Endothelial cell of umbilical vein (primary cell): ENCODE measurements at regions not wholly inside any gene's neighbourhood (a gene's known extent, or its start where the extent isn't known, plus 50 kb on each side); places are given as distances from the start of the nearest gene placed in this dataset.

ENCODE experiments used
- BruUV-seq: library from RNA; stranded (reverse); fragments of 400-500 nt; replicated peaks from 2 replicates; lab custom pipeline; 2021; lab: Mats Ljungman, UMichigan
- CTCF ChIA-PET: fragments of 300-600, 350-600 bp; sonication (Branson Sonifier 250); formaldehyde crosslinking; loops from one replicate; lab custom pipeline; 2021; ENCODE audit warnings: antibody characterized with exemption, inconsistent platforms; lab: Charles Lee
- POLR2A ChIA-PET: fragments of 300-600, 350-600 bp; sonication (Branson Sonifier 250); formaldehyde crosslinking; loops from one replicate; lab custom pipeline; 2021; ENCODE audit warnings: antibody characterized with exemption, inconsistent platforms; lab: Charles Lee
- DNase-seq: peaks from one replicate; pipeline ENCODE4 v3.0.0-alpha.2; 2011; ENCODE audit warnings: low read depth, low spot score
- FAIRE-seq: peaks from 2 replicates; lab custom pipeline; 2011; peaks lifted over from hg19 to GRCh38; lab: Jason Lieb, UNC
- H2AFZ ChIP-seq: 2 replicates; pipeline ENCODE4 v1.6.0; 2012; ENCODE audit warnings: low read depth, low read length, control low read depth, inconsistent platforms
- H3K27ac ChIP-seq: 2 replicates; pipeline ENCODE4 v1.5.1; 2011; ENCODE audit warnings: low read depth, mild to moderate bottlenecking, control low read depth, low read length, moderate library complexity; ENCODE audit not compliant: insufficient read depth
- H3K27me3 ChIP-seq, 2 experiments: 2 replicates each; pipeline versions ENCODE4 v1.6.0 to v1.6.1; 2011; ENCODE audit warnings: low read length in 2 of 2, mixed read lengths in 1 of 2; ENCODE audit not compliant: control insufficient read depth in 2 of 2, insufficient read depth in 2 of 2
- H3K36me3 ChIP-seq, 2 experiments: 2 replicates in 1 of 2; 3 replicates in 1 of 2; pipeline ENCODE4 v1.5.1; 2011; ENCODE audit warnings: low read length in 2 of 2, mild to moderate bottlenecking in 1 of 2, moderate library complexity in 1 of 2; ENCODE audit not compliant: control insufficient read depth in 2 of 2, insufficient read depth in 2 of 2; ENCODE audit errors: extremely low read depth in 1 of 2
- H3K4me1 ChIP-seq: 3 replicates; pipeline ENCODE4 v1.5.1; 2011; ENCODE audit warnings: mild to moderate bottlenecking, low read length; ENCODE audit not compliant: control insufficient read depth, insufficient read depth; ENCODE audit errors: extremely low read depth
- H3K4me2 ChIP-seq: 2 replicates; pipeline ENCODE4 v1.6.1; 2011; ENCODE audit warnings: low read length, control low read depth, mixed read lengths; ENCODE audit not compliant: insufficient read depth
- H3K4me3 ChIP-seq, 3 experiments: fragments of 200-600 bp in 1 of 3; sonication (generic), shearing (Covaris generic) in 1 of 3; replicated peaks in 1 of 3; 2 replicates each; pipeline ENCODE4 v1.5.1; 2011 to 2016; ENCODE audit warnings: control low read depth in 3 of 3, low read length in 3 of 3, mild to moderate bottlenecking in 2 of 3, inconsistent platforms in 1 of 3, low read depth in 1 of 3, moderate library complexity in 1 of 3; ENCODE audit not compliant: insufficient read depth in 1 of 3
- H3K79me2 ChIP-seq: 2 replicates; pipeline ENCODE4 v1.6.0; 2012; ENCODE audit warnings: low read length, inconsistent platforms; ENCODE audit not compliant: control insufficient read depth, insufficient read depth
- H3K9ac ChIP-seq: replicated peaks from 2 replicates; pipeline ENCODE3; 2011; ENCODE audit warnings: low read length, control low read depth; ENCODE audit not compliant: insufficient read depth; ENCODE audit errors: extremely low read depth
- H3K9me1 ChIP-seq: replicated peaks from 3 replicates; pipeline ENCODE4 v1.6.0; 2011; ENCODE audit warnings: mild to moderate bottlenecking, low read length; ENCODE audit not compliant: control insufficient read depth, insufficient read depth; ENCODE audit errors: extremely low read depth
- H3K9me3 ChIP-seq: replicated peaks from 2 replicates; pipeline ENCODE4 v1.5.1; 2012; ENCODE audit warnings: low read length, inconsistent platforms; ENCODE audit not compliant: control insufficient read depth, insufficient read depth
- H4K20me1 ChIP-seq: replicated peaks from 2 replicates; pipeline ENCODE3; 2011; ENCODE audit warnings: mild to moderate bottlenecking, low read length; ENCODE audit not compliant: control insufficient read depth, insufficient read depth; ENCODE audit errors: extremely low read depth
- CTCF ChIP-seq, 2 donors: IDR thresholded peaks; 1 replicate in 1 of 2; 2 replicates in 1 of 2; pipeline ENCODE4 v1.5.1; 2011; ENCODE audit warnings: low read length in 2 of 2, mild to moderate bottlenecking in 2 of 2, moderate library complexity in 2 of 2, control low read depth in 1 of 2, inconsistent platforms in 1 of 2, low read depth in 1 of 2; ENCODE audit not compliant: insufficient read depth in 1 of 2; ENCODE audit errors: extremely low read depth in 1 of 2
- EZH2 ChIP-seq: IDR thresholded peaks from 2 replicates; pipeline ENCODE4 v1.6.1; 2012; ENCODE audit warnings: borderline replicate concordance, low read depth, mild to moderate bottlenecking, moderate library complexity, low read length, inconsistent platforms; ENCODE audit not compliant: severe bottlenecking
- FOS ChIP-seq: IDR thresholded peaks from 2 replicates; pipeline ENCODE4 v1.6.1; 2011; ENCODE audit warnings: mild to moderate bottlenecking, low read length, moderate library complexity, borderline replicate concordance; ENCODE audit not compliant: insufficient read depth
- GATA2 ChIP-seq: IDR thresholded peaks from 2 replicates; pipeline ENCODE4 v1.7.0; 2011; ENCODE audit warnings: low read depth, mild to moderate bottlenecking, moderate library complexity, mixed read lengths, low read length; ENCODE audit not compliant: insufficient read length, insufficient read depth
- JUN ChIP-seq: IDR thresholded peaks from 2 replicates; pipeline ENCODE4 v1.6.1; 2011; ENCODE audit warnings: borderline replicate concordance, low read depth; ENCODE audit not compliant: insufficient read length, insufficient read depth
- MAX ChIP-seq: IDR thresholded peaks from 2 replicates; pipeline ENCODE4 v1.6.1; 2011; ENCODE audit not compliant: insufficient read depth, insufficient read length
- MYC ChIP-seq: IDR thresholded peaks from one replicate; pipeline ENCODE4 v1.6.1; 2011; ENCODE audit warnings: mild to moderate bottlenecking, low read depth, low read length
- POLR2A ChIP-seq: IDR thresholded peaks from 2 replicates; pipeline ENCODE4 v1.6.1; 2012; ENCODE audit warnings: low read depth, mild to moderate bottlenecking, control low read depth, low read length
- POLR2AphosphoS5 ChIP-seq: IDR thresholded peaks from 2 replicates; pipeline ENCODE4 v1.6.1; 2012; ENCODE audit warnings: low read depth, mild to moderate bottlenecking, control low read depth, low read length, moderate library complexity; ENCODE audit not compliant: insufficient read depth
- dilution Hi-C: fragments of 300-500 bp; cut with MboI; formaldehyde crosslinking; loops from one replicate; pipeline ENCODE4 v1.15.0; 2019; ENCODE audit warnings: low sequenced_read_pairs; ENCODE audit not compliant: extremely low pct_ligation_motif_present
- intact Hi-C: fragments of 100-400 bp; cut with micrococcal nuclease; formaldehyde crosslinking; loops from one replicate; pipeline ENCODE4 v1.10.0; 2022

GRCh38 chr22:48173773-48174160, 1411.3 kb downstream of the TBC1D22A start:
- no peak overlapping the region for H3K9ac ChIP-seq
- H2AFZ ChIP-seq, result no peak overlapping the region
- no peaks in the 10 kb centered on the region for H3K27me3 ChIP-seq
- POLR2A ChIA-PET, result no interaction called here
- no peak overlapping the region for H3K27ac ChIP-seq
- no peaks in the 10 kb centered on the region for H3K79me2 ChIP-seq
- no peak for FAIRE-seq
- H3K9me1 ChIP-seq, result no peaks in the 10 kb centered on the region
- BruUV-seq, result no TSS peak
- intact Hi-C loops, result no loop called here
- H3K4me3 ChIP-seq, result no peak overlapping the region
- H3K9me3 ChIP-seq, result peaks cover 19% of the 10 kb centered on the region
- H3K36me3 ChIP-seq, result no peaks in the 10 kb centered on the region
- CTCF ChIA-PET, result no interaction called here
- dilution Hi-C loops, result no loop called here
- H3K4me2 ChIP-seq, result no peak overlapping the region
- TF ChIP-seq MYC (no peak), POLR2A (no peak), JUN (no peak), FOS (no peak), POLR2AphosphoS5 (no peak)
- no peak for DNase-seq
- no peaks in the 10 kb centered on the region for H3K4me1 ChIP-seq
- H4K20me1 ChIP-seq, result no peaks in the 10 kb centered on the region

GRCh38 chr22:48173061-48173772, 1410.8 kb downstream of the TBC1D22A start:
- no peaks in the 10 kb centered on the region for H4K20me1 ChIP-seq
- H3K27me3 ChIP-seq, result no peaks in the 10 kb centered on the region
- intact Hi-C loops, result no loop called here
- CTCF ChIA-PET, result no interaction called here
- no peak overlapping the region for H2AFZ ChIP-seq
- no peaks in the 10 kb centered on the region for H3K4me1 ChIP-seq
- H3K9ac ChIP-seq, result no peak overlapping the region
- H3K4me3 ChIP-seq, result no peak overlapping the region
- POLR2A ChIA-PET, result no interaction called here
- TF ChIP-seq POLR2A (no peak), CTCF (IDR thresholded peaks at IDR 0.05; ENCODE audit: extremely low read depth in 1 of 2, insufficient read depth in 1 of 2, low read depth in 1 of 2, low read length in 2 of 2) (no peak), FOS (no peak), EZH2 (no peak), JUN (no peak), MAX (no peak), POLR2AphosphoS5 (no peak), MYC (no peak), GATA2 (no peak)
- FAIRE-seq, result no peak
- no TSS peak for BruUV-seq
- H3K4me2 ChIP-seq, result no peak overlapping the region
- H3K9me3 ChIP-seq, result peaks cover 16% of the 10 kb centered on the region
- H3K27ac ChIP-seq, result no peak overlapping the region
- H3K79me2 ChIP-seq, result no peaks in the 10 kb centered on the region
- dilution Hi-C loops, result no loop called here
- no peak for DNase-seq
- H3K9me1 ChIP-seq, result no peaks in the 10 kb centered on the region
- H3K36me3 ChIP-seq, result no peaks in the 10 kb centered on the region
